SKM-1 (cell line): ENCODE measurements at regions not wholly inside any gene's neighbourhood (a gene's known extent, or its start where the extent isn't known, plus 50 kb on each side); places are given as distances from the start of the nearest gene placed in this dataset.

ENCODE experiments used
- DNase-seq: peaks from one replicate; lab custom pipeline; 2025; ENCODE audit not compliant: unreplicated experiment; lab: John Stamatoyannopoulos, UW

DNA sequence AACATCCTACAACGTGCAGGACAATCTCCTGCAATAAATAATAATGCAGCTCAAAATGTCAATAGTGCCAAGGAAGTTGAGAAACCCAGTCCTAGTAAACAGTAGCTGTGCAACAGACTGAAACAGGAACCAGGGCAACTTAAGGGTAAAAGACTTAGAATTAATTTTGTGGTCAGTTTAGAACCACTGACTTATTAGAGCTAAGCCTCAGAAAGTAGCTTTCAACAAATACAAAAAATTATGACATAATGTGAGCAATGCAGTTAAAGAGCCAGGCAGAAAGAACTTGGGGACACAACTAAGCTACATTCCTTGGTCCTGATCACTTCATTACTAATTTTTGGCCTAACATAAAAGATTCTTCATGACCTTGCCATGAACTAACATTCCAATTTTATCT is 195.4 kb downstream of the MACC1 start:
- DNase-seq = peak; percentile 10

DNA sequence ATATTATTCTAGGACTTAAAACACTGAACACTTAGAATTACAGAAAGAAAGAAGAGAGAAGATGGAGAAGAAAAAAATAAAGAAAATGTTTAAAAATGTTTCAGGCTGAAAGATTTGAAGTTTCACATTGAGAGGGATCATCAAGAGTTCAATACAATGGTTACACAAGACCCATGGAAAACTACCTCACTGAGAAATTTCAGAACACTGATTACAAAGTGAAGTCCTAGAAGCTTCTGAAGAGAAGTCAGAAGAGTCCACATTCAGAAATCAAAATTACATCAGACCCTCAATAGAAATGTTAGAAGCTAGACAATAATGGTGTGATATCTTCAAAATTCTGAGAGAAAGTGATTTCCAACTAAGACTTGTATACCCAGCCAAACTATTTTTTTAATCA is 196.1 kb downstream of the MACC1 start:
- DNase-seq = no peak

DNA sequence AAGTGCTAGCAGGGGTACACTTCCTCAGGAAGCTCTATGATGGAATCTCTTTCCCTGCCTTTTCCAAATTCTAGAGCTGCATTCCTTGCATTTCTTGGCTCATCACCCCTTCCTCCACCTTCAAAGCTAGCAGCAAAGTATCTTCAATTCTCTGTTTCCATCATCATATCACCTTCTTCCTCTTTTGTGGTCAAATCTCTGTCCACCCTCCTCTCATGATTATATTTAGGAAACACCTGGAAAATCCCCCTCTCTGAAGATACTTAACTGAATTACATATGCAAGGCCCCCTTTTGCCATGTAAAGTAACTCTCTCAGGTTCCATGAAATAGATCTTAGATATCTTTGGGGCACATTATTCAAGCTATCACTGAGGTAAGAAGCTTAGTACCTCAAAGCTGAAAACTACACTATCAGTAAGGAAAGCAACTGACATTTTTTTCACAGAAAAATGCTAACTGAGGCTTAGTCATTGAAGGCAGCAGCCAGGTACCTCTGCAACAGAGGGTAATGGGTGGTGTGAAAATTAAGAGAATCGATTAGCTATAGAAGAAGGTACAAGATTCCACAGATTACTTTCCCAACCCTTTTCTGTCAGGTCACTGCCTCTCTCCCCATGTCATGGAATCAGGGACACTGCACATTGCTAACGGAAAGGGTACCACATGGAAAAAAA is 197.3 kb downstream of the MACC1 start:
- DNase-seq = no peak

GRCh38 chr7:20016669-20017068 is 200.5 kb downstream of the MACC1 start:
- DNase-seq = no peak

DNA sequence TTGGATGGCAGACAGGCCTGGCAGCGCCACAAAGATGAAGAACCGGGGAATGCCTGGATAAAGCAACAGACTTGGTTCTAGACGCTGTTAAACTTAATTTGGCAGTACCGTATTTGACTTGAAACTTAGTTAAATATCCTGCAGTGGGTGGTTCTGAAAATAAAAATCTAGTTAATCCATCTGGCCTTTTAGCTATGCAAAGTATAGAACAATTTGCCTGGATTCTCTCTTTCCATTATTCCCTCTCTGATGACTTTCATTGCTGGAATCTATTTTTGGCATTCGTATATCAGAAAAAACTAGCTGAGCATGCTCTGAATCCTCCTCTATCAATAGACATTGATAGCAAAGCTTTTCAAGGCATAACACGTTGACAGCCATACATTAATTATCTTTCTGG is 203.6 kb downstream of the MACC1 start:
- DNase-seq = no peak

DNA sequence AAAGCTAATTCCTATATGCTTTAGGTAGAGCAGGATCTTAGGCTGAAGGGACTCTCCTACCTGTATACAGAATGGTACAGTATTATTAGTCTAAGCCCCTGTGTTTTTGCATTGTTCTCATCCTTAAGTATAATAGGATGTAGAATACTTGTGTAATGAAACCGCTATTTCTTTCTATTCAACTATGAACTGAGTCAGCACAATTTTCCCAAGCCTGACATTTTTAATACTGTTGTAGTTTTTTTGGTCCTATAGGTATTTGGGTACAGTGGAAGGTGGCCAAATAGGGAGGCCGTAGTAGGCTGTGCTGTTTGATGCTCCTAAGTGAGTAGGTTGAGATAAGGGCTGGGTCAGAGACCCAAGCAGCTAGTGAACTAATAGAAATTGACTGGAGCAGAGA is 205.1 kb downstream of the MACC1 start:
- DNase-seq = no peak

GRCh38 chr7:20010877-20011276 is 206.3 kb downstream of the MACC1 start:
- DNase-seq = no peak

GRCh38 chr7:20007510-20007909 is 209.7 kb downstream of the MACC1 start:
- no peak for DNase-seq

- no peak for DNase-seq
Observed at GRCh38 chr7:20005081-20005480, 212.1 kb downstream of the MACC1 start.

DNA sequence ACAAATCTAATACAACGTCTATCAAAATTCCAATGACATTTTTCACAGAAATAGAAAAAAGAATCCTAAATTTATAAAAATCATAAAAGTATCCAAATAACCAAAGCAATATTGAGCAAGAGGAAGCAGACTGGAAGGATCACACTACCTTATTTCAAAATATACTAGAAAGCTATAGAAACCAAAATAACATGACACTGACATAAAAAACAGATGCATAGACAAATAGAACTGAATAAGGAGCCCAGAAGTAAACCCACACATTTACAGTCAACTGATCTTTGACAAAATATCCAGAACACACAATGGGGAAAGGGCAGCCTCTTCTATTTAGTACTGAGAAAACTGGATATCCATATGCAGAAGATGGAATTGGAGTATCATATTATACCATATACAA is 217.5 kb downstream of the MACC1 start:
- no peak for DNase-seq

DNA sequence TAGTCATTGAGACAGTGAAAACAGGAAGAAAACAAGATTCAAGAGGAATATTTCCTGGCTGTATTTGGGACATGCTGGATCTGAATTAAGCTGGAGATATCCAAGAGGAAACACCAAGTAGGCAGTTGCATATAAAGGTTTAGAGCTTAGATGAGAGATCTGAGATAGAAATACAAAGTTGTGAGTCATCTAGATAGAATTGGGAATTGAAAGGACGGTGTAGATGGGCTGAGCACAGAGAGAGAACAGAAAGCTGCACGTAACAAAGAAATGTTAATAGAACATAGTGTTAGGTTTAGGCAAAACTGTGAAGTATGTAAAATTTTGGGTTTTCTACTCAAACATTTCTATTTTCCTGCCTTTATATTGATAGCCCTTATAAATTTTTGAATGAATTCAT is 218.5 kb upstream of the TMEM196 start:
- DNase-seq = no peak

- DNase-seq = no peak
Observed at GRCh38 chr7:19989906-19990305, 216.5 kb upstream of the TMEM196 start.

DNA sequence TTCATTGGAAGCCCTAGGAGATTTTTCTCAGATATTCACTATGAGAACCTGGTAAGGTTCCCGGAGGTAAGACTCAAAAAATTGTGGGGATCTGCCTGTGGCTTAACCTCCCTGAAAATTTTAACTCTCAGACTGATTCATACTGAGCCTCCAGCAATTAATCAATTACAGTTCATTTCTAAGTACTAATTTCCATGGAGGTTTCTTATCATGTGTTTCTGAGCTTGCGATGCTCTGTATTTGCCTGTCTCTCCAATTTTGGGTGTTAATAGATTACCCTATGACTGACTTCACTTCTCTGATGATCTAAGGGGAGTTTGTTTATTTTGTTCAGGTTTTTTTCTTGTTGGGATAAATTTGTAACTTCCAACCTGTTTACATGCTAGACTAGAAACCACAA is 215.4 kb upstream of the TMEM196 start:
- no peak for DNase-seq

GRCh38 chr7:19984231-19984632 is 210.8 kb upstream of the TMEM196 start:
- DNase-seq = no peak

DNA sequence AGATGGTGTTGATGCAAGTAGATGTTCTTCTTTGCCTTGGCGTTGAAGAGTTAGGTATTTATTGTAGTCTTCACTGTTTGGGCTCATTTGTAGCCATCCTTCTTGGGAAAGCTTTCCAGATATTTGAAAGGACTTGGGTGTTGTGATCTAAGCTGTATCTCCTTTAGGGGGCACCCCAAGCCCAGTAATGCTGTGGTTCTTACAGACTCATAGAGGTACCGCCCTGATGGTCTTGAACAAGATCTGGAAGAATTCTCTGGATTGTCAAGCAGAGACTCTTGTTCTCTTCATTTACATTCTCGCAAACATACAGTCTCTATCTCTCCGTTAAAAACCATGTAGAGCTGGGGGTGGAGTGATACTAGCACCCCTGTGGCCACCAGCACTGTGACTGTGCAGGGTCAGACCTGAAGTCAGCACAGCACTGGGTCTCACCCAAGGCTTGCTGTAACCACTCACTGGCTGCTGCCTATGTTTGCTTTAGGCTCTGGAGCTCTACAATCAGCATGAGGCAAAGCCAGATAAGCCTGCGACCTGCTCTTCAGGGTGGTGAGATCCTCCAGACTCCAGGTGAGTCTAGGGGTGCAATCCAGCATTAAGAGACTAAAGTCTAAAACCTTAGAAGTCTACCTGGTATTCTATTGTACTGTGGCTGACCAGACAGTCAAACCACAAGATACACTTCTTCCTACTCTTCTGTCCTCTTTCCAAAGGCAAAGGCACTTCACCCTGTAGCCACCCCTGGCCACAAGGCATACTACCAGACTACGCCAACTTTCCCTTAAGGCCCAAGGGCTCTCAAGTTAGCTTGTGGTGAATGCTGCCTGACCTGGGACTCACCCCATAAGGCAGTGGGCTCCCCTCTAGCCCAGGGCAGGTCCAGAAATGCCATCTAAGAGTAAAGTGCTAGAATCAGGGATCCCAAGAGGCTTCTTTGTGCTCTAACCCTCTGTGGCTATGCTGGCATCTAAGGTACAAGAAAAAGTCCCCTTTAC is 209.7 kb upstream of the TMEM196 start:
- DNase-seq = no peak

DNA sequence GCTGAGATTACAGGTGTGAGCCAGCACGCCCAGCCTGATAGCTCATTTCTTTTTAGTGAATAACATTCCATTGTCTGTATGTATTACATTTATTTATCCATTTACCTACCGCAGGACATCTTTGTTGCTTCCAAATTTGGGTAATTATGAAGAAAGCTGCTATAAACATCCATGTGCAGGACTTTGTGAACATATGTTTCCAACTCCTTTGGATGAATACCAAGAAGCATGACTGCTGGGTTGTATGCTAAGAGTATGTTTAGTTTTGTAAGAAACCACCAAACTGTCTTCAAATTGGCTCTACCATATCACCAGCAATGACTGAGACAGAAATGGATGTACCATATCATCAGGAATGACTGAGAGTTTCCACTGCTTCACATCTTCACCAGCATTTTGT is 200.2 kb upstream of the TMEM196 start:
- no peak for DNase-seq

GRCh38 chr7:19972876-19973275 is 199.5 kb upstream of the TMEM196 start:
- no peak for DNase-seq

GRCh38 chr7:19971956-19972355 is 198.5 kb upstream of the TMEM196 start:
- DNase-seq = no peak

- no peak for DNase-seq
Observed at GRCh38 chr7:19970514-19970913, 197.1 kb upstream of the TMEM196 start.

DNA sequence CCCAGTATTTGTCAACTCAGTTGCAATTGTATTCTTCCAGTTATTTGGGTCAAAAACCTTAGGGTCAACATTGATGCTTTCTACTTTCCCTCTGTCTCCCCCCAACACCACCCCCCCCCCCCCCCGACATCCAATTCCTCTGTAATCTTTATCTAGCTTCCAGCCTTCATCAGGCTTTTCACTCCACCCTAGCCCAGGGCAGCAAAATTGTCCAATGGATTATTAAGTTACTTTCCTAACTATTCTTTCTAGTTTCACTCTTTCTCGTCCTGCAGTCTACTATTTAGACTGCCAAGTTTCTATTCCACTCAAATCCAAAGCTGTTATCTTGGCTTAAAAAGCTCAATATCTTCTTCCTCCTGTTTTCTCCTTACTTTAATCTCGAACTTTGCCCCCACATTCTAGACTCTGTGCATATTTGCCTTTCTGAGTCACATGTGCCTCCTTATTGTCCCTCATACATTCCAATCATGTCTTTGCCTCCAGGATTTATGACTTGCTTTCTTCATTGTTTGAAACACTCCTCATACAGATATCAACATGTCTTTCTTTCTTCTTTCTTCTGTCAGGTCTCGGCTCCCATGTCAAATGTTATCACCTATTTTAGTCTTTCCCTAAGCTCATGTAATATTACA is 196.6 kb upstream of the TMEM196 start:
- no peak for DNase-seq

DNA sequence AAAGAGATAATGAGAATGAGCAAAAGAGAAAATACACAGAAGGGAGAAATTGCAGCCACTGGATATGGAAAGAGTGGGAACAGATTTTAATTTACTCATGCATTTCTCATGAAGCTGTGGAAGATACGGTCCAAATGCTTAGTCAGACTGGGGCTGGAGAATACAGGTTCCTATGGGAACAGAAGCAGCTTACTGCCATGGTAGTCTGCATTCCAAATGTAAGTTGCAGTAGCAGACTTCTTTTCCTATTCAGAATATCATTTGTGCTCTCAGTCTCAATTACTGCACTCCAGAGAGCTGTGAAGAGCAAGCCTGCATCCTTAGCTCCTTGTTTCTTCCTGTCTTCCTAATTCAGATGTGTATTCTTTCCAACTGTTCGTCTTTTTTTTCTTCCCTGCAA is 190.8 kb upstream of the TMEM196 start:
- no peak for DNase-seq

DNA sequence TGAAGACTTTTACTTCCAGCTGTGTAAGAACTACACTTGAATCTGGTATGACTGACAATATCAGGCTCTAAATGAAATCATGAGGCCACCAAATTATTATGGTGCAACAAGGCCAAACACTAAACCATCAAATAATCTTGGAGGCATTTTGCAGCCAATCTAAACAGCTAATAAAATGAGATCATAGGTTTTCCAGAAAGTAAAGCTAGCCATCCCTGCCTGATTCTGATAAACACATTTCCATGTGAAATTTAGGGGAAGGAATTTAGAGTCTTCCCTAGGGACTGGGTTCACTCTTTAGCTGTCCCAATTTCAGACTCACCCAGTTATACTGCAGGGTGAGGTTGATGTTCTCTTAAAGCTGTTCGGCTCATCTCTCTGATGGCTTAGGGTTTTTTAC is 190.3 kb upstream of the TMEM196 start:
- no peak for DNase-seq
